Glomerular endothelial cell (primary cell): ENCODE measurements at regions not wholly inside any gene's neighbourhood (a gene's known extent, or its start where the extent isn't known, plus 50 kb on each side); places are given as distances from the start of the nearest gene placed in this dataset.
"Not testable (repeated sequence)": the region's sequence is repeated elsewhere in the genome, so short reads cannot be mapped to it uniquely, and the experiment has no call there.

Experiments
- DNase-seq: peaks from one replicate; pipeline ENCODE4 v3.0.0-alpha.2; 2011; ENCODE audit warnings: low read depth, low spot score; ENCODE audit errors: extremely low read depth

DNA sequence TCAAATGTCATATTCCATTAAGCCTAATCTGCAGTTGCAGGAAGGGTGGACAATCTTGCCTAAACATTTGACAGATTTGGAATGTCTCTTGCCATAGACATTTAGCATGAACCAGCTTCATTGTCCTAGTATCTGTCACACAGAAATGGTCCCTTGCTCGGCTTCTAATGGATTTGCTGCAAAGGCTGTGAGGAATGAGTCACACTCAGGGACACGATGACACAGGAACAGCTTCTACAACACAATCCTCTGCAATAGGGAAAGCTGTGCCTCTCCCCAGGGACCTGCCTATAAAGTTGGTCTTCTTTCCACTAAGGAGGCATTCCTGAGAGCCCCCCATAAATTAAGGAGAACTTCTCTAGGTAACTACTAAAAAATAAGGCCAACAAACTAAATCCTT is 155.1 kb upstream of the L3MBTL4 start:
- DNase-seq, result no peak

DNA sequence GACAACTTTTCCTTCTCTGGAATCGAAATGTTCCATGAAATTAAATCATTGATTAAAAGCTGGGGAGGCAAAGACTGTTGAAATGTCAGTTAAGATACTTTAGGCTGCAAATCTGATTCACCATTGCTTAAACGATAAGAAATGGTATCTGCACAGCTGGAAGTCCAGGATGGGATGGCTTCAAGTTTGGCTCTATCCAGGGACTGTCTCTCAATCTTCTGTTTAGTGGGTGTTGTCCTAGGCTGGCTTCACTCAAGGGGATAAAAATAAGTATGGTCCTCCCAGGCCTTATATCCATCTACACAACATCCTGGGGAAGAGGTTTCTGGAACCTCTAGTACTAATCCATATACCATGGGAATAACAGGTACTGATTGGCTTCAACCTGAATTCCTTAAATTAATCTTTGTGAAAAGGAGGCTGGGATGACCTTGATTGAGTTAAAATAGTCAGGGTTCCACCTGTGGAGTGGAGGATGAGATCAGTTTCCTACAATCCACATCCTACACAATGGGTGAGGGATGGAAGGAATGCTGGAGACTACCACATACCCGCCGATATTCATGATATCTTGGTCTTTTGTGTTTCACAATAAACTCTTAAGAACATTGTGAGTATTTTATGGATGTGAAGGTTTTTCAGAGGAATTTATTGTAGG is 156.0 kb upstream of the L3MBTL4 start:
- no peak for DNase-seq

GRCh38 chr18:6571239-6571602 is 156.5 kb upstream of the L3MBTL4 start:
- no peak for DNase-seq

DNA sequence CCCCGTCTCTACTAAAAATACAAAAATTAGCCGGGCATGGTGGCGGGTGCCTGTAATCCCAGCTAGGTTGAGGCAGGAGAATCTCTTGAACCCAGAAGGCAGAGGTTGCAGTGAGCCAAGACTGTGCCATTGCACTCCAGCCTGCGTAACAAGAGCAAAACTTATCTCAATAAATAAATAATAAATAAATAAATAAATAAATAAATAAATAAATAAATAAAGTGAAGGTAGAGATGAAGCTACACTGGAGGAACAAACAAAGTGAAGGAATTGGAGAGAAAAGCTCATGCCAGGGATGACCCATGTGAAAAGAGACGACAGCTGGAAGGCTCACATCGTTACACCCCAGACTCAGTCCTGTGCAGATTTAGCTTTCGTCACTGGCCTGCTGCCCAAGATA is 157.3 kb upstream of the ARHGAP28 start:
- DNase-seq, result not testable (repeated sequence)

- DNase-seq, result no peak
Measured at GRCh38 chr18:6574631-6575030, 154.9 kb upstream of the ARHGAP28 start.

DNA sequence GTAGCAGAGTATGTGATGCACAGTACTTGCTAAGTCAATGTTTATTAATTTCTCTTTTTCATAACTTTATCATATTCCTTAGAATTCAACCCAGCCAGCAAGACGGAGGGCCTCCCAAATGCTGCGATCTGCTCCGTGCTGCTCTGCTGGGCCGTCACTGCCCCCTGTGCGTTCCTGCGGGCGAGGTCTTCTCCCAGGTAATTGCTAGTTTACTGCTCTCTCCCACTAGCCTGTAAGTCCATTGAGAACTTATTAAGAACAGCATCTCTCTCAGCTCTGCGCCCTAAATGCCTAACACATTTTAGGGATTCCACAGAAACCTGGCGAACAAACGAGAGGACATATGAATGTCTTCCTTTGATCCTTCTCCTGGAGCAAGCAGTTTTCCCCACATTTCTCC is 153.6 kb upstream of the ARHGAP28 start:
- DNase-seq, result no peak

- no peak for DNase-seq
Measured at GRCh38 chr18:6576718-6577375, 152.7 kb upstream of the ARHGAP28 start.

DNA sequence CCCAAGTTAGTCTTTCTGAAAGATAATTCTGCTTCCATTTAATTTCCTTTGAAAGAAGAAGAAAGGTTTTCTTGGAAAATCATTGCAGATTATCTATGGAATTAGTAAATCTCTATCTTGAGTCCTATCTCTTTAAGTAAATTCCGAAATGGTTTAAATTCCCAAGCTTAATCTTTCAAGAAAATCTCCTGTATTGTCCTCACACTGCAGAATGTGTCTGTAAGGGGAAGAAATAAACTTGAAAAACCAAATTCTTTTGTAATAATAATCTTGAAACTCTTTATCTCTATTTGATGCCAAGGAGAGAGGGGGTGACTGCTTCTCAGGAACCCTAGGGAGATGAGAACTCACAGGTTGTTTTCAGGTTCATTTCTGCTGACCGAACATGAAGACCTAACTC is 150.8 kb upstream of the ARHGAP28 start:
- DNase-seq, result no peak

- DNase-seq, result no peak
Measured at GRCh38 chr18:6579486-6579885, 150.0 kb upstream of the ARHGAP28 start.

- no peak for DNase-seq
Measured at GRCh38 chr18:6580401-6580800, 149.1 kb upstream of the ARHGAP28 start.

DNA sequence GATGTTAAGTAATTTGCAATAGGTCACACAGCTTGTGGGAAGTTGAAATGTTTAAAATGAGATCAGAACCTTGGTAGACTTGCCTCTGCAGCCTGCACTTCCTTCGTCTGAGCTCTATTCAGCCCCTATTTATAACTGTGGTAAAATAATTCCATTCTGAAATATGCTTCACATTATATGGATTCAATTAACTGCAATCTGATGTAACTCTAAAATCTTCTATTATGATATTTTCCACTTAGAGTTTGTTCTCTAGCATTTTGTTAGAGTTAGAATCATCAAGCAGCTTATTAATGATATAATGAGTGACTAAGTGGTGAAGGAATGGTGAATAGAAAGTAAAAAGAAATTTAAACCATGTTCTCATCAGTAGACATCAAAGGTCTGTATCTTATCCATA is 139.6 kb upstream of the ARHGAP28 start:
- no peak for DNase-seq

- no peak for DNase-seq
Measured at GRCh38 chr18:6590326-6590725, 139.2 kb upstream of the ARHGAP28 start.

DNA sequence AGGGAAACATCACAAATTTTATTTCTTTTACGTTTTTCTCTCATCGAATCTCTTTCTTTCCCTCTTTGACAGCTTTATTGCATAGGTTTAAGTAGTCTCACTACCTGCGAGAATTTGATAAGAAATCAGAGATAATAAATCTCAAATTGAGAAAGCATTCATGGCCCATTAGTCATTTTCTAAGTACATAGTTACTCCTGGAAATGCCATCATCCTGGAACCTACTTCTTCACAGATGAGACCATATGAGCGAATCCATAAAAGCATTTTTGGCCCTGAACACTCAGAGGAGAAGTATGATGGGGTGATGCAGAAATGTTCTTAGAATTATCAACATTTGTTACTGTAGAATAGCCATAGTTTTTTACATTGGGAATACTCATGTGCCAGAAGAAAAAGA is 138.0 kb upstream of the ARHGAP28 start:
- DNase-seq, result no peak

GRCh38 chr18:6592522-6592921 is 137.0 kb upstream of the ARHGAP28 start:
- no peak for DNase-seq

GRCh38 chr18:6593142-6593885 is 136.2 kb upstream of the ARHGAP28 start:
- DNase-seq, result no peak

- no peak for DNase-seq
Measured at GRCh38 chr18:6595666-6596065, 133.8 kb upstream of the ARHGAP28 start.

DNA sequence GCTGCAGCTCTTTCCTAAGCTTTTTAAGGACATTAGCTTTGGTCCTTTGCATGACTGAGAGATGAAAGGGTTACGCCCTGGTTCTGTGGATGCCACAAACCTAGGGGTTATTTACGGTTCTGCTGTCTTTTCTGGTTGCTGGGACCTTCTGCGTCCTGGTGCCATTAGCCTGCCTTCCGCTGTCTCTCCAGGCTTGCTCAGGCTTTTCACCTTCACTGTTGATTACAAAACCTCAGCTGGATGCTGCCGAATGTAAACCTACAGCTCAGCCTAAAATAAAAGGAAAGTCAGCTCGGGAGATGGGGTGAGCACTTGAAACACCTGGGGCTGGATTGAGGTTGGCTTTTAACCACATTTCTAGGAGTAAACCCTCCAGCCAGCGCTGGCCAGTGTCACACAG is 130.9 kb upstream of the ARHGAP28 start:
- no peak for DNase-seq

- no peak for DNase-seq
Measured at GRCh38 chr18:6600667-6601167, 128.8 kb upstream of the ARHGAP28 start.

DNA sequence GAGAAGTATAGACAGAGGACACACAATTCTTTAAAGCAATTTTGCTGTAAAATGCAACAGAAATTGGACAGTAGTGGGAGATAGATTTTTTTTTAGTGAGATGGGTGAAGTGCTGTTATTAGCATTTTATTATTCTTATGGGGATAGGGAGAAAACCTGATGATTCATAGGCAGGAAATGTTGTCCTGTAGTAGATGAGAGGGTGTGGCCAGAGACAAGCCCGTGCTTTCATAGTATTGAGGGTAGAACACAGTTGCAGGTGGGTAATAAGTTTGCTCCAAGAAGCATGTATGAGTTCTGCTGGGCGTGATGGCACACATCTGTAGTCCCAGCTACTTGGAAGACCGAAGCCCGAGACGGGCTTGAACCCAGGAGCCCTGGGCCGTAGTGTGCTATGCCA is 128.3 kb upstream of the ARHGAP28 start:
- DNase-seq, result no peak

GRCh38 chr18:6602365-6602764 is 127.2 kb upstream of the ARHGAP28 start:
- DNase-seq, result no peak

DNA sequence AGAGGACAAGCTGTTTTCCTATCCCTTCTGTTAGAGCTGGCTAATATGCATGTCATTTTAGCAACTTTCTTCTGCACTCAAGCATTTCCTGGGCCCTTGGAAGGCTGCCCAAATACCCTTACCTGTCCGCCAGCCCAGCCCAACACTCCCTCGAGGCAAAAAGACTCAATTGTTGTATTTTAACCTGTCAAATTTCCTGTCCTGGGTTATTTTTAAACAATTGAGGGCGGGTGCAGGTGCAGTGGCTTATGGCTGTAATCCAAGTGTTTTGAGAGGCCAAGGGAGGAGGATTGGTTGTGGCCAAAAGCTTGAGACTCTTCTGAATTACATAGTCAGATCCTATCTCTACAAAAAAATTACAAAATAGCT is 125.0 kb upstream of the ARHGAP28 start:
- no peak for DNase-seq
